GM21717 (cell line): ENCODE measurements at regions not wholly inside any gene's neighbourhood (a gene's known extent, or its start where the extent isn't known, plus 50 kb on each side); places are given as distances from the start of the nearest gene placed in this dataset.
"Not testable (repeated sequence)": the region's sequence is repeated elsewhere in the genome, so short reads cannot be mapped to it uniquely, and the experiment has no call there.

Experiments used
- ATAC-seq: cut with Tn5 transposase; IDR thresholded peaks from one replicate; pipeline ENCODE4 v1.9.1; 2021; ENCODE audit warnings: mild to moderate bottlenecking, moderate library complexity; ENCODE audit not compliant: unreplicated experiment

GRCh38 chr9:62798884-62799850 lies 1609.3 kb downstream of the SPATA31A7 start:
- not testable (repeated sequence) for ATAC-seq

DNA sequence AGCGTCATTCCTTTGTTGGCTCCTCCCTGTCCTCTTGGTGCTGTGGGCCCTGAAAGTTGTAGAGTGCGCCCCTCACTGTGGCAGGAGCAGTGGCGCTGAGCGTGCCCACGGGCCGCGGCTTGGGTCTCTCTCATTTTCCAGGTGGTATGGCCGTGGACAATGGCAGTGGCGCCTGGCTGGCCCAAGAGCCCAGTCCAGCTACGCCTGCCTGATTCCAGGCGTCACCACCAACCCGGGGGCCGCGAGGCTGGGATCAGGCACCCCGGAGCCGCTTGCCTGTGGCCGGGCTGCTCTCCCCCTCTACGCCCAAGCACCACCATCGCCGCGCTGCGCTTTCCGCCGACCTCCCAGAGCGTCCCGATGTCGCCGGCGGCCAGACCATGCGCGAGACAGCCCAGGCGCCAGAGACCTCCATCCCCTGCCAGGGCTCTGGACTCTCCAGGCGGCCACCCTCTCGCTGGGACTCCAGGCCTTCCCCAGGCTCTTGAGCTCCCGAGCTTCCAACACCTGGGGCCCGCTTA lies 1610.1 kb downstream of the SPATA31A7 start:
- not testable (repeated sequence) for ATAC-seq

GRCh38 chr9:62800451-62801371 lies 1610.9 kb downstream of the SPATA31A7 start:
- ATAC-seq, result not testable (repeated sequence)

- not testable (repeated sequence) for ATAC-seq
Measured at GRCh38 chr9:62801372-62801811, 1611.6 kb downstream of the SPATA31A7 start.

DNA sequence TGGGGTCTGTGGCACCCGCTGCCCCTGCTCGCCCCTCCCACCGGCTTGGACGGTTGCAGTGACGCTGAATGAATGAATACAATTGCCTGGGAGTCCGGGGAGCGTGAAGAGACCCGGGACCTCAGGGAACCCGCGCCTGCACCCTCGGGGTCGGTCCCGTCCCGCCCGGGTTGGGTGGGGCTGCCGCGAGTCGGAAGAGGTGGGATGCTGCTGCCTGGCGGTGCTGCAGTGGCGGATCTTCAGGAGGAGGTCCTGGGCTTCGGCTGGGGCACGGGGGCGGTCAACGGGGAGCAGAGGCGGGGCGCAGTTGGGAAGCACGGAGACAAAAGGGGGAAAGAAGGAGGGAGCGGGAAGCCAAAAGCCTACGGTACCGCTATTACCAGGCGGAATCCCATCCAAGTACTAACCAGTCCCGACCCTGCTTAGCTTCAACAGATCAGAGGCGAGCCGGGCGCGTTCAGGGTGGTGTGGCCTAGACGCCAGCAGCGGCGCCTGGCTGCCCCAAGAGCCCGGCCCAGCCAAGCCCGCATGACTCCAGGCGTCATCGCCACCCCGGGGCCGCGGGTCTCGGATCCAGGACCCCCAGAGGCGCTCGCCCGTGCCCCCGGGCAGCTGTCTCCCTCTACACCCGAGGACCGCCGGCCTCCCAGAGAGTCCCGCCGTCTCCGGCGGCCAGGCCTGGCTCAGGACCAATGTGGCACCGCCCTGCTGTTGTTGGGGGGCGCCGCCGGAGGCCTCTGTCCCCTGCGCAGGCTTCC lies 1612.3 kb downstream of the SPATA31A7 start:
- ATAC-seq, result peak; percentile 100

DNA sequence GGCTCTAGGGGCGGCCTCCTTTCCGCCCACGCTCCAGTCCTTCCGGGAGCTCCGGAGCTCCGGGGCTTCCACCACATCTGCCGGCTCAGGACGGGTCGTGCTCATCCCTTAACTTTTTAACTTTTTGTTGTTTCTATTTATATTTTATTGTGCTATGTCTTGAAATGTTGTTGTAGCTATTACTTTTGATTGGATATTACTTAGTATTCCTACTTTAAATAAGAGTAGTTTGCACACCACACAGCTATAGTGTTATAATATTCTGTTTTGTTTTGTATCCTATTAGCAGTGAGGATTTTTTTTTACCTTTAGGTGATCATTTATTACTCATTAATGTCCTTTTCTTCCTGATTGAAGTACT lies 1612.9 kb downstream of the SPATA31A7 start:
- not testable (repeated sequence) for ATAC-seq

- ATAC-seq, result not testable (repeated sequence)
Measured at GRCh38 chr9:62803099-62803498, 1613.3 kb downstream of the SPATA31A7 start.

- not testable (repeated sequence) for ATAC-seq
Measured at GRCh38 chr9:62804314-62804713, 1614.5 kb downstream of the SPATA31A7 start.

DNA sequence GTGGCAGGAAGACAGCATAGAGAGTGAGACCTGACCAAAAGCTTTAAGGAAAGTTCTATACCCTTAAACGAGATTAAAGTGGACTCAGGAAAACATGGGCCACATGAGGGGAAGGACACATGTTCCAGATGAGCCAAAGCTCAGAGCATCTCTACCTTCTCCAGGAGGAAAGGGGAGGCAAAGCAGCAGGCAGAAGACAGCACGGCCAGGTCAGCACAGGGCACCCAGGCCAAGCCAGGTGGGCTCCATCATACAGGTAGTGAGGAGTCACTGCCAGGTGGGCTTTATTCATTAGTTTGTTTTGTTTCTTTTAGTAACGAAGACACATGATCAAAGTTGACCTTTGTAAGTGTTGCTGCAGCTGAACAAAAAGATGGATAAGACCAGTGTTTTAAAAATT lies 1617.6 kb downstream of the SPATA31A7 start:
- ATAC-seq, result not testable (repeated sequence)

DNA sequence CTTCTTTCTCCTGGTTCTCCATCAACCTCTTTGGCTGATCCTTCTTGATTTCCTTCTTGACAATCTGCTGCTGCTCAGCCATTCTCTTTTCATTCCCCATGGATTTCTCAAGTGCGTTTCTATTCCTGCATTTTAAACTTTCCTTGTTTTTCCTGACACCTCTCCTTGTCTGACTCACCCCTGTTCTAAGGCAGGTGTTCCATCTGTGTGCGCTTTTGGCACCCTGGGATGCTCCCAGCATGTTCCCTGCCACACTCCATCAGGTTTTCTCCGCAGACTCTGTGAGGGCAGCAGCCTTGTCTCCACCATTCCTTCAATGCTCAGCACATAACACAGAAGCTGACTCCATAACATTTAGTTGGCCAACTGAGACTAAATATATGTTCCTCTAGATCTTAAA lies 1618.2 kb downstream of the SPATA31A7 start:
- ATAC-seq, result not testable (repeated sequence)

DNA sequence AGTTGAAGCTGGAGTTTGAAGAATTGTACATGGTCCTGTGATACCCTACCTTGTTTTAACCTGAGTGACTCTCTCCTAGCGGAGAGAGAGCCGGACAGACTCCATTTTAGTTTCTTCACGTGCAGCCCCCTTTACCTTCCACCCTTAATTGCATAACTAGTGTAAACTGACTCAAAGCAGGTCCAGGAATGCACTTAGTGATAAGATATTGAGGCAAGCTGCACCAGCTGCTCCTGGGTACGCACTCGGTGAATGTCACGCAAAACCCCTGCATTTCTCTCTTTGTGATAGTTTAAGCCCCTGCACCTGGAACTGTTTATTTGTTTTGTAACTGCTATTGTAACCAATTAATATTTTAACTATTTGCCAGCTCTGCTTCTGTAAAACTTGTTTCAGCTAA lies 1620.5 kb downstream of the SPATA31A7 start:
- ATAC-seq, result not testable (repeated sequence)

DNA sequence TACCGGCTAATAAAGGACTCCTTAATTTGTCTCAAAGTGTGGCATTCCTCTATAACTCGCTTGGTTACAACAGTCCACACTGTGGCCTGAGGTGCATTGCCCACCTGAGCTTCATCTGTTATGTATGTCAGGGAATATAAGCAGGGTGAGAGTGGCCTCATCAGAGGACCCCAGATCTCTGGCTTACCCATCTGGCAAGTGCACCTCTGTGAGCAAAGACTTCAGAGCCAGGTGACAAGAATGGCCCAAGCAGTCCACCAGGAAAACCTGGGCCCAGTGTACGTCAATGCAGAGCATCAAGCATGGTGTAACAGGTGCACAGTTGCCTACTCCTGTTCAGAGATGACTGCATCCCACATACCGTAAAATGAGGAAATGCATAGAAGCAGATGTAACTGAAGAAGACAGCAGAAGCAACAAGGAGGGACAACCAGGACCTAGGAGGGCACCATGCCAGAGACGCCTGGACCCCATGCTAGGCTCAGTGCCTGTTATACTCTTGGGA lies 1621.0 kb downstream of the SPATA31A7 start:
- not testable (repeated sequence) for ATAC-seq

- not testable (repeated sequence) for ATAC-seq
Measured at GRCh38 chr9:62815436-62815835, 1625.6 kb downstream of the SPATA31A7 start.

GRCh38 chr9:62816331-62816730 lies 1626.5 kb downstream of the SPATA31A7 start:
- ATAC-seq, result not testable (repeated sequence)

DNA sequence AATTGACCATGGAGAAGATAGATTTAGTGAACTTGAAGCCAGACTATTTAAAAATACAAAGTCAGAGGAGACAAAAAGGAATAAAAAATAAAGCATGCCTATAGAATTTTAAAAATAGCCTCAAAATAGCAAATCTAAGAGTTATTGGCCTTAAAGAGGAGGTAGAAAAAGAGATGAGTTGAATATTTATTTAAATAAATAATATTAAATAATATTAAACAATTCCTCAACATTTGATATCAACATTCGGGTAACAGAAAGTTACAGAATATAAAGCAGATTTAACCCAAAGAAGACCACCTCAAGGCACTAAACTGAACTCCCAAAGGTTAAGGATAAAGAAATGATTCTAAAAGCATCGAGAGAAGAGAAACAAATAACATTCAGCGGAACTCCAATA lies 1627.4 kb downstream of the SPATA31A7 start:
- ATAC-seq, result not testable (repeated sequence)

DNA sequence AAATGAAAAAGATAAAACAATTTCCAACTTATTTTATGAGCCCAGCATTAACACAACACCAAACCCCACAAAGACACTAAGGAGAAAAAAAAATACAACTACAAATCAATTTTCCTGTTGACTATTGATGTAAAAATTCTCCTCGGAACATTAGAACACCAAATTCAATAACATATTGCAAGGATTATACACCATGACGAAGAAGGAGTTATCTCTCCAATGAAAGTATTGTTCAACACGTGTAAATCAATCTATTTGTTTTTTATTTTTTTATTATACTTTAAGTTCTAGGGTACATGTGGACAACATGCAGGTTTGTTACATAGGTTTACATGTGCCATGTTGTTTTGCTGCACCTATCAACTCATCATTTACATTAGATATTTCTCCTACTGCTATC lies 1632.3 kb downstream of the SPATA31A7 start:
- ATAC-seq, result not testable (repeated sequence)

DNA sequence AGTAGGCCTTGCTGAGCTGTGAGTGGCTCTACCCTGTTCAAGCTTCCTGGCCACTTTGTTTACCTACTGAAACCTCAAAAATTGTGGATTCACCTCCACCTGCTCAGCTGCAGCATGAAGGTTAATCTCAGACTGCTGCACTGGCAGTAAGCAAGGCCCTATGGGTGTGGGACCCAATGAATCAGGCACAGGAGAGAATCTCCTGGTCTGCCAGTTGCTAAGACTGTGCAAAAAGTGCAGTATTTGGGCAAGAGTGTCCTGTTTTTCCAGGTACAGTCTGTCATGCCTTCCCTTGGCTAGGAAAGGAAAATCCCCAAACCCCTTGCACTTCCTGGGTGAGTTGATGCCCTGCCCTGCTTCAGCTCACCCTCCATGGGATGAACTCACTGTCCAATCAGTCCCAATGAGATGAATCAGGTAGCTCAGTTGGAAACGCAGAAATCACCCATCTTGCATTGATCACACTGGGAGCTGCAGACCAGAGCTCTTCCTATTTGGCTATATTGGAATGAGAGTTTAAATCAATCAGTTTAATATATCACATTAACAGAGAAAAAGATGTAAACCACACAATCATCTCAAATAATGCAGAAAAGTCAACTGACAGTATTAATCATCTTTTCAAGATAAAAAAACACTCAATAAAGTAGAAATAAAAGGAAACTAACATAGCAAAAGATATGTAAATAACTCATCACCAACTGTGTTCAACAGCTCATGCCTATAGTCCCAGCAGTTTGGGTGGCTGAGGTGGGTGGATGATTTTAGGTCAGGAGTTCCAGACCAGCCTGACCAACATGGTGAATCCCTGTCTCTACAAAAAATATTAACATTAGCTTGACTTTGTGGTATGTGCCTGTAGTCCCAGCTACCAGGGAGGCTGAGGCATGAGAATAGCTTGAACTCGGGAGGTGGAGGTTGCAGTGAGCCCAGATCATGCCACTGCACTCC lies 1638.4 kb downstream of the SPATA31A7 start:
- ATAC-seq, result not testable (repeated sequence)

DNA sequence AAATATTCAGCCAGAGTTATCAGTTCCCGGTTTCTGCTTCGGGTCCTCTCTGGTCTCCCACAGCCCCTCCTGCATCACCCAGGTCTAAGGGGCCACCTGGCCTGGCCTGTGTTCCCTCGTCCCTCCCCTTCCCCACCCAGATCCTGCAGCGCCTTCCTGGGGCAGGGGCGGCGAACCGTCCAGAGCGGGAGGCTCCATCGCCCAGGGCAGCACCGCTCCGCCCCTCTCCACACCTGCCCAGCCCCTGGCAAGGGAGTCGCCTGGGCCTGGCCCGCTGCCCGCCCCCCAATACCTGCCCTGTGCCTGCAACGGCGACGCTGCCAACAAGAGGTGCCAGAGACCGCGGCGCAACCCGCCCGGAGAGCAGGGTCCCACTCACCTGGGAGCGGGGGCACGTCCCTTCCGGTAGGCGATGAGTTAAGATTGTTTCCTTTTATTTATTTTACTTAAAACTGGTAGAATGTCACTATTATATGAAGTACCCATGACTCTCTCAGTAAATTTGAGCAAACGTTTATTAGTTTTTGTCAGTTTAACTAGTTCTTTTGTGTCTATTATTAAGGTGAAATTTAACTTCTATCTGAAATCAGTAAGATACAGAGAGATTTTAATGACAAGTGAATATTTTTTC lies 1641.1 kb downstream of the SPATA31A7 start:
- not testable (repeated sequence) for ATAC-seq
